Calu3 (cell line): ENCODE measurements at regions not wholly inside any gene's neighbourhood (a gene's known extent, or its start where the extent isn't known, plus 50 kb on each side); places are given as distances from the start of the nearest gene placed in this dataset.

ENCODE experiments used
- BruUV-seq: library from RNA; stranded (reverse); fragments of 400-500 nt; replicated peaks from 2 replicates; lab custom pipeline; 2021; lab: Mats Ljungman, UMichigan
- CTCF ChIA-PET: fragments of 300-600 bp; sonication (Branson Sonifier 250); formaldehyde crosslinking; loops from one replicate; lab custom pipeline; 2022; ENCODE audit warnings: antibody characterized with exemption; lab: Charles Lee
- DNase-seq: peaks from one replicate; pipeline ENCODE4 v3.0.0; 2022
- H3K27ac Mint-ChIP-seq: one replicate; pipeline ENCODE4 v1.8.0; 2022; ENCODE audit warnings: mixed read lengths; ENCODE audit not compliant: unreplicated experiment
- H3K27me3 Mint-ChIP-seq: one replicate; pipeline ENCODE4 v1.8.0; 2022; ENCODE audit warnings: mixed read lengths; ENCODE audit not compliant: unreplicated experiment
- H3K36me3 Mint-ChIP-seq: one replicate; pipeline ENCODE4 v1.8.0; 2022; ENCODE audit warnings: mild to moderate bottlenecking, moderate library complexity, mixed read lengths; ENCODE audit not compliant: insufficient read depth, unreplicated experiment
- H3K4me1 Mint-ChIP-seq: one replicate; pipeline ENCODE4 v1.8.0; 2022; ENCODE audit warnings: mild to moderate bottlenecking, low read depth, mixed read lengths; ENCODE audit not compliant: unreplicated experiment
- H3K4me3 Mint-ChIP-seq: one replicate; pipeline ENCODE4 v1.8.0; 2022; ENCODE audit warnings: mild to moderate bottlenecking, low read depth, moderate library complexity, mixed read lengths; ENCODE audit not compliant: unreplicated experiment
- H3K9me3 Mint-ChIP-seq: one replicate; pipeline ENCODE4 v1.8.0; 2022; ENCODE audit warnings: low read depth, mixed read lengths; ENCODE audit not compliant: unreplicated experiment
- intact Hi-C: fragments of 100-400 bp; cut with micrococcal nuclease; formaldehyde crosslinking; loops from one replicate; pipeline ENCODE4 v1.10.0; 2022; ENCODE audit not compliant: unreplicated experiment
- TF ChIP-seq, protein P1 (sequence below): fragments of 200-600 bp; IDR thresholded peaks from one replicate; pipeline ENCODE4 v1.8.0; 2022; ENCODE audit warnings: antibody characterized with exemption; ENCODE audit not compliant: unreplicated experiment

DNA sequence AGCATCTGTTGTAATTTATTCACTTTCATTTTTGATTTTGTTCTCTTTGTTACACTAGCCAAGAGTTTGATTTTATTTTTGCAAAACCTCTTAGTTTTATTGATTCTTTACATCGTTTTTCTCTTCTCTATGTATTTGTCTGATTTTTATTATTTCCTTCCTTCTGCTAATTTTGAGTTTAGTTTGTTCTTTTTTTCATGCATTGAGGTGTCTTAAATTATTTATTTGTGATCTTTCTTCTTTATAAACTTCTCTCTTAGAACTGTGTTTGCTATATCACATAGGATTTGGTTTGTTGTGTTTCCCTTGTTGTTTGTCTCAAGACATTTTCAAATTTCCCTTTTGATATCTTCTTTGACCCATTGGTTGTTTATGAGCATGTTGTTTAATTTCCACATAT, 51.7 kb upstream of the NFKBIA start:
- H3K36me3 Mint-ChIP-seq: no peaks in the 10 kb centered on the region
- DNase-seq: no peak
- CTCF ChIA-PET: no interaction called here
- TF ChIP-seq, protein P1, sequence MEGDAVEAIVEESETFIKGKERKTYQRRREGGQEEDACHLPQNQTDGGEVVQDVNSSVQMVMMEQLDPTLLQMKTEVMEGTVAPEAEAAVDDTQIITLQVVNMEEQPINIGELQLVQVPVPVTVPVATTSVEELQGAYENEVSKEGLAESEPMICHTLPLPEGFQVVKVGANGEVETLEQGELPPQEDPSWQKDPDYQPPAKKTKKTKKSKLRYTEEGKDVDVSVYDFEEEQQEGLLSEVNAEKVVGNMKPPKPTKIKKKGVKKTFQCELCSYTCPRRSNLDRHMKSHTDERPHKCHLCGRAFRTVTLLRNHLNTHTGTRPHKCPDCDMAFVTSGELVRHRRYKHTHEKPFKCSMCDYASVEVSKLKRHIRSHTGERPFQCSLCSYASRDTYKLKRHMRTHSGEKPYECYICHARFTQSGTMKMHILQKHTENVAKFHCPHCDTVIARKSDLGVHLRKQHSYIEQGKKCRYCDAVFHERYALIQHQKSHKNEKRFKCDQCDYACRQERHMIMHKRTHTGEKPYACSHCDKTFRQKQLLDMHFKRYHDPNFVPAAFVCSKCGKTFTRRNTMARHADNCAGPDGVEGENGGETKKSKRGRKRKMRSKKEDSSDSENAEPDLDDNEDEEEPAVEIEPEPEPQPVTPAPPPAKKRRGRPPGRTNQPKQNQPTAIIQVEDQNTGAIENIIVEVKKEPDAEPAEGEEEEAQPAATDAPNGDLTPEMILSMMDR: no peak
- intact Hi-C loops: no loop called here
- no peaks in the 10 kb centered on the region for H3K4me1 Mint-ChIP-seq
- no peaks in the 10 kb centered on the region for H3K27me3 Mint-ChIP-seq
- no TSS peak for BruUV-seq
- H3K4me3 Mint-ChIP-seq: no peak overlapping the region
- no peak overlapping the region for H3K27ac Mint-ChIP-seq
- H3K9me3 Mint-ChIP-seq: no peaks in the 10 kb centered on the region

DNA sequence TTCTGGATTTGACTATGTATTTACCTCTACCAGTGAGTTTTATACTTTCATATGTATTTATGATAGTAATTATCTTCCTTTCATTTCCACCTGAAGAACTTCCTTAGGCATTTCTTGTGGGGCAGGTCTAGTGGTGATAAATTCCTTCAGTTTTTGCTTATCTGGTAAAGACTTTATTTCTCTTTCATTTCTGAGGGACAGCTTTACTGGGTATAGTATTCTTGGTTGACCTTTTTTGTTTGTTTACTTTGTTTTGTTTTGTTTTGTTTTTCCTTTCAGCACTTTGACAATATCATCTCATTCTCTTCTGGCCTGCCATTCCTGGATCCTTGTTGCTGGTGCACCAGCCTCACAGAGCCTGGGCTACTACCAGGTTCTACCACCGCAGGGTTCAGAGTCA, 53.9 kb upstream of the NFKBIA start:
- no peak overlapping the region for H3K4me3 Mint-ChIP-seq
- DNase-seq: no peak
- CTCF ChIA-PET: no interaction called here
- no peak overlapping the region for H3K27ac Mint-ChIP-seq
- BruUV-seq: no TSS peak
- H3K36me3 Mint-ChIP-seq: no peaks in the 10 kb centered on the region
- intact Hi-C loops: no loop called here
- no peaks in the 10 kb centered on the region for H3K4me1 Mint-ChIP-seq
- no peaks in the 10 kb centered on the region for H3K9me3 Mint-ChIP-seq
- TF ChIP-seq, protein P1: no peak
- no peaks in the 10 kb centered on the region for H3K27me3 Mint-ChIP-seq

DNA sequence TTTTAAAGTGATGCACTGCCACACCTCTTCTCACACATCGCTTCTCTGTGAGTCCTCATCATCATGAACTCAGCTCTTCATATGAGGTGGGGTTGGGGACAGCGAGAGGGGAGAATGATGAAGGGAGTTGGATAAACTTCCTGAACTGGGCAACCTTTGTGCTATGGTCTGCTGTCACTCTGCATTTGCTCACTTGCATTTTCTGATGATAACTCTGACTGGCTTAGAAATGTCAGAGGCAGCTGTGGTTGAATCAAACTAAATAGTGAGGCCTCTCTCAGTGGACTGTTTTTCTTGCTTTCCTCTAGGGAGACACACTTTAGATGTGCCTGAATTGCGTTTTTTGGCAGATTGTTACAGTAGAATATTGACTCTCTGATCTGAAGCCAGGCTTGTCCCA, 55.2 kb upstream of the NFKBIA start:
- no TSS peak for BruUV-seq
- CTCF ChIA-PET: no interaction called here
- H3K27ac Mint-ChIP-seq: no peak overlapping the region
- H3K4me3 Mint-ChIP-seq: no peak overlapping the region
- no peaks in the 10 kb centered on the region for H3K4me1 Mint-ChIP-seq
- intact Hi-C loops: no loop called here
- DNase-seq: no peak
- TF ChIP-seq, protein P1: no peak
- H3K9me3 Mint-ChIP-seq: no peaks in the 10 kb centered on the region
- no peaks in the 10 kb centered on the region for H3K36me3 Mint-ChIP-seq
- peaks cover under 1% of the 10 kb centered on the region for H3K27me3 Mint-ChIP-seq

DNA sequence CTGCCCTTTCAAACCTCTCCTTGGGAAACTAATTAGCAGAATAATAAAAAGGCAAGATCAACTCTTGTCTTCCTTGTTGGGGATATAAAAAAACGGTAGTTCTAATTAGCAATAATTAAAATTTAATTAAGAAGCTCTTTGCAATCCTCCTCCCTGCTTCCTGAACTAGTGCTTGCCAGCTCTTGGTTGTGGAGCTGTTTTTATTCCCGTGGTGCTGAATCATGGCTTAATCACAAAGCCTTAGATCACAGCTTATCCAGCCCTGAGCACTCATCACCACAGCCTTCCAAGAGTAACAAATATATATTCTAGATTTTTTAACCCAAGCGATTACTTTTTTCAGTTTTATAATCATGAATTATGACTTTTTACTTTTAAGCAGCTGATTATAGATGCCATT, 63.2 kb upstream of the INSM2 start:
- BruUV-seq: no TSS peak
- H3K36me3 Mint-ChIP-seq: no peaks in the 10 kb centered on the region
- intact Hi-C loops: no loop called here
- no peak overlapping the region for H3K4me3 Mint-ChIP-seq
- H3K27ac Mint-ChIP-seq: no peak overlapping the region
- H3K27me3 Mint-ChIP-seq: peaks cover 14% of the 10 kb centered on the region
- no peak for DNase-seq
- TF ChIP-seq, protein P1: no peak
- CTCF ChIA-PET: no interaction called here
- H3K9me3 Mint-ChIP-seq: no peaks in the 10 kb centered on the region
- no peaks in the 10 kb centered on the region for H3K4me1 Mint-ChIP-seq
